SK-N-SH treated with all-trans-retinoic acid at 6 μM for 48 hours (cell line): ENCODE measurements at regions not wholly inside any gene's neighbourhood (a gene's known extent, or its start where the extent isn't known, plus 50 kb on each side); places are given as distances from the start of the nearest gene placed in this dataset.

Source experiments
- ATAC-seq: fragments of 200-7000 bp; cut with Tn5 transposase; 3 replicates; pipeline ENCODE4 v1.9.1; 2020; ENCODE audit warnings: mild to moderate bottlenecking, moderate library complexity
- ARNTL ChIP-seq: fragments of 450-650 bp; formaldehyde crosslinking; IDR thresholded peaks from 2 replicates; pipeline ENCODE4 v1.5.0; 2020; ENCODE audit warnings: low read depth, mild to moderate bottlenecking, moderate library complexity, borderline replicate concordance
- CSDC2 ChIP-seq: fragments of 250-450 bp; sonication (Bioruptor Pico); IDR thresholded peaks from 2 replicates; pipeline ENCODE4 v1.5.0; 2020; ENCODE audit warnings: mild to moderate bottlenecking, moderate library complexity
- ESRRG ChIP-seq: fragments of 250-450 bp; sonication (Bioruptor Pico); IDR thresholded peaks from 2 replicates; pipeline ENCODE4 v1.6.1; 2021; ENCODE audit warnings: mild to moderate bottlenecking
- GLIS3 ChIP-seq: fragments of 250-450 bp; sonication (Bioruptor Pico); IDR thresholded peaks from 2 replicates; pipeline ENCODE4 v1.5.0; 2020; ENCODE audit warnings: mild to moderate bottlenecking, moderate library complexity
- ISL1 ChIP-seq: fragments of 250-450 bp; sonication (Bioruptor Pico); IDR thresholded peaks from 2 replicates; pipeline ENCODE4 v2.1.2; 2022; ENCODE audit warnings: mild to moderate bottlenecking, moderate library complexity
- OSR1 ChIP-seq: fragments of 250-450 bp; sonication (Bioruptor Pico); IDR thresholded peaks from 2 replicates; pipeline ENCODE4 v1.8.0; 2022; ENCODE audit warnings: moderate library complexity, mild to moderate bottlenecking, inconsistent platforms
- PPARA ChIP-seq: fragments of 250-450 bp; sonication (Bioruptor Pico); IDR thresholded peaks from 2 replicates; pipeline ENCODE4 v1.5.0; 2020; ENCODE audit warnings: mild to moderate bottlenecking, borderline replicate concordance
- SNAI2 ChIP-seq: fragments of 250-450 bp; sonication (Bioruptor Pico); IDR thresholded peaks from 2 replicates; pipeline ENCODE4 v1.5.0; 2020; ENCODE audit warnings: mild to moderate bottlenecking, moderate library complexity
- TOX ChIP-seq: fragments of 250-450 bp; sonication (Bioruptor Pico); IDR thresholded peaks from 2 replicates; pipeline ENCODE4 v1.8.0; 2021; ENCODE audit warnings: mild to moderate bottlenecking, moderate library complexity, borderline replicate concordance
- ZFP3 ChIP-seq: fragments of 250-450 bp; sonication (Bioruptor Pico); IDR thresholded peaks from 2 replicates; pipeline ENCODE4 v1.5.0; 2020; ENCODE audit warnings: mild to moderate bottlenecking, moderate library complexity
- ZFP30 ChIP-seq: fragments of 450-650 bp; formaldehyde crosslinking; IDR thresholded peaks from 2 replicates; pipeline ENCODE4 v1.5.0; 2022; ENCODE audit warnings: mild to moderate bottlenecking, moderate library complexity
- ZNF565 ChIP-seq: fragments of 450-650 bp; formaldehyde crosslinking; conservative IDR thresholded peaks from 2 replicates; pipeline ENCODE4 v1.5.0; 2020; ENCODE audit warnings: low read depth, mild to moderate bottlenecking, moderate library complexity
- ZNF8 ChIP-seq: fragments of 450-650 bp; formaldehyde crosslinking; IDR thresholded peaks from 2 replicates; pipeline ENCODE4 v1.5.0; 2020; ENCODE audit warnings: mild to moderate bottlenecking, moderate library complexity
- TF ChIP-seq, protein P1 (sequence below): fragments of 250-450 bp; sonication (Bioruptor Pico); IDR thresholded peaks from 2 replicates; pipeline ENCODE4 v1.5.1; 2020; ENCODE audit warnings: low read depth, mild to moderate bottlenecking, moderate library complexity
- TF ChIP-seq, protein P2 (sequence below): fragments of 250-450 bp; sonication (Bioruptor Pico); IDR thresholded peaks from 2 replicates; pipeline ENCODE4 v1.8.0; 2020; ENCODE audit warnings: mild to moderate bottlenecking, moderate library complexity, borderline replicate concordance
- TF ChIP-seq, protein P3 (sequence below): fragments of 250-450 bp; sonication (Bioruptor Pico); IDR thresholded peaks from 2 replicates; pipeline ENCODE4 v1.8.0; 2021; ENCODE audit warnings: low read depth, mild to moderate bottlenecking, moderate library complexity, borderline replicate concordance
- TF ChIP-seq, protein P4 (sequence below): fragments of 250-450 bp; sonication (Bioruptor Pico); IDR thresholded peaks from 2 replicates; pipeline ENCODE4 v1.5.0; 2020; ENCODE audit warnings: mild to moderate bottlenecking, moderate library complexity
- TF ChIP-seq, protein P5 (sequence below): fragments of 250-450 bp; sonication (Bioruptor Pico); IDR thresholded peaks from 2 replicates; pipeline ENCODE4 v1.5.1; 2021; ENCODE audit warnings: mild to moderate bottlenecking, moderate library complexity

DNA sequence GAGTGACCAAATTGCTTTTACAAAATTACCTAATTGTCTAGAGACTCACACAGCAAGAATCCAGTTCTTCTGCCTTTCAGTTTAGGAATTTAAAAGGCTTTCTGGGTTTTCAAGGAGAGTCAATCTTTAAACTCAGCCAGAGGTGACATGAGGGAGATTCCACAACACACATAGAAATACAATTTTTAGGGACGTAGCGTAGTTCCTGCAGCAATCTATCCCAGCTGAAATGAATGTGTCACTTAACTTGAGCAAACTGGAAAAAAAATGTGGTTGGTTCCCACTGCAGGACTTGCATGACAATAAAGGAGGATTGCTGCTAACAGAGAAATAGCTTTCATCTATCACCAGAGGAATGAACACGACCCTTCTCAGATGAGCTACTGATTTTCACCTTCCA lies 269.7 kb downstream of the OTOL1 start (continued):
- TF ChIP-seq GLIS3 = no peak

DNA sequence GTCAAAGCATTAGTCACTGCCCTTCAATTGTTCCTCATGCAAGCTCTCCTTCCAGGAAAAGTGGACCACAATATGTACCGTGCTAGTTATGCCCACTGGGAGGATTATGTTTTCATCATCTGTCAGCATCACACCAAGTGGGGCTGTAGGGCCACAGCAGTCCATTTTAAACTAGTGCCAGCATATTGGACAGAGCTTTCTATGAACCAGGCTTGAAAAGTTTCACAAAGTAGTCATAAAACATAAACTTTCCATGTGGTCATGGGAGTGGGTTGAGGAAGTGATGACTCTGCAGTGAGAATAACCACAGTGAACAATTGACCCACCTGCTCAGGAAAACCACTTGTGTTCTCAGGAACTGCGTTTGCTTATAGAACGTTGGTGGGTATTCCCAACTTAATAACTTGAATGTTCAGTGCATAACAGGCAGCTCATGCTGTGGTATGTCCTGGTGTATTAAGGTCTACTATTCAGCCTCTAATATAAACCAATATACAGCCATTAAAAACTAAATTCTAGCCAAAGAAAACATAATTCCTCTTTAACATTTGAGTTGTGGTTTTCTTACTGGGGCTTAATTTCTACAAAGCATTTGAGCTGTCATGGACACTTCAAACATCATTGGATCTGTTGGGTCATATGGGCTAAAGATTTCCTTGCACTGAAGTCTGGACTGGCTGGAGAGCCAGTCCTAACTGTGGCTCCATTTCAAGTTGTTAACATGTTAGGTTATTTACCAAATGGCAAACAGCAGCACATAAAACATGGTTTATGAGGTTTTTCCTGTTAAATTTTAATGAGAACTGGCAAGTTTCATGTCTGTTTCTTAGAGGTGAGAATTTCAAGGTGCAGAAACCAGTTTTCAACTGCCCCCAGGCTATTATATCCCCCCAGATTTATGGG lies 274.1 kb downstream of the OTOL1 start:
- TF ChIP-seq ISL1 (CRISPR knock-in tag) = peak; percentile 19; the same call in 1 of the 2 replicates
- TF ChIP-seq, protein P1, sequence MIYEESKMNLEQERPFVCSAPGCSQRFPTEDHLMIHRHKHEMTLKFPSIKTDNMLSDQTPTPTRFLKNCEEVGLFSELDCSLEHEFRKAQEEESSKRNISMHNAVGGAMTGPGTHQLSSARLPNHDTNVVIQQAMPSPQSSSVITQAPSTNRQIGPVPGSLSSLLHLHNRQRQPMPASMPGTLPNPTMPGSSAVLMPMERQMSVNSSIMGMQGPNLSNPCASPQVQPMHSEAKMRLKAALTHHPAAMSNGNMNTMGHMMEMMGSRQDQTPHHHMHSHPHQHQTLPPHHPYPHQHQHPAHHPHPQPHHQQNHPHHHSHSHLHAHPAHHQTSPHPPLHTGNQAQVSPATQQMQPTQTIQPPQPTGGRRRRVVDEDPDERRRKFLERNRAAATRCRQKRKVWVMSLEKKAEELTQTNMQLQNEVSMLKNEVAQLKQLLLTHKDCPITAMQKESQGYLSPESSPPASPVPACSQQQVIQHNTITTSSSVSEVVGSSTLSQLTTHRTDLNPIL (CRISPR knock-in tag) = no peak
- TF ChIP-seq, protein P2, sequence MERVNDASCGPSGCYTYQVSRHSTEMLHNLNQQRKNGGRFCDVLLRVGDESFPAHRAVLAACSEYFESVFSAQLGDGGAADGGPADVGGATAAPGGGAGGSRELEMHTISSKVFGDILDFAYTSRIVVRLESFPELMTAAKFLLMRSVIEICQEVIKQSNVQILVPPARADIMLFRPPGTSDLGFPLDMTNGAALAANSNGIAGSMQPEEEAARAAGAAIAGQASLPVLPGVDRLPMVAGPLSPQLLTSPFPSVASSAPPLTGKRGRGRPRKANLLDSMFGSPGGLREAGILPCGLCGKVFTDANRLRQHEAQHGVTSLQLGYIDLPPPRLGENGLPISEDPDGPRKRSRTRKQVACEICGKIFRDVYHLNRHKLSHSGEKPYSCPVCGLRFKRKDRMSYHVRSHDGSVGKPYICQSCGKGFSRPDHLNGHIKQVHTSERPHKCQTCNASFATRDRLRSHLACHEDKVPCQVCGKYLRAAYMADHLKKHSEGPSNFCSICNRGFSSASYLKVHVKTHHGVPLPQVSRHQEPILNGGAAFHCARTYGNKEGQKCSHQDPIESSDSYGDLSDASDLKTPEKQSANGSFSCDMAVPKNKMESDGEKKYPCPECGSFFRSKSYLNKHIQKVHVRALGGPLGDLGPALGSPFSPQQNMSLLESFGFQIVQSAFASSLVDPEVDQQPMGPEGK (CRISPR knock-in tag) = no peak
- TF ChIP-seq ZFP30 = no peak
- no peak for TF ChIP-seq OSR1 (CRISPR knock-in tag)
- peak; percentile 60; the same call in 1 of the 2 replicates for TF ChIP-seq ZNF8 (CRISPR knock-in tag)
- no peak for TF ChIP-seq PPARA (CRISPR knock-in tag)
- no peak for ATAC-seq

DNA sequence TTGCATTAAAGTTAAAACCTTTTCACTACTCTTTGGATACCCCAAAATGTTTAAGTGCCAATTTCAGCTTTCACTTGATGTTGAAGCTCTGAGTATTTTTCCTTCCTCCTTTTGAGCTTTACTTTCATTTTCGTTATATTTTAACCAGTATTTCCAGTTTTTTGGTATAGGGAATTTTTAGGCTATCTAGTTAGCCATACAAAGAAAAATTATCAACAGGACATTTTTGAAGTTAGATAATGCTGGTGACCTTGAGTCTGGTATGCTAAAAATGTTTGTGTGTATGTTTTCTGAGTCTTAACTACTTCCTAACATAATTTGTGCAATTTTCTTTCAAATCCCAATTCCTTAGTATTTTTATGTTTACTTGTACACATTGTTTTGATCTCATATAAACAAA lies 284.8 kb downstream of the OTOL1 start:
- ATAC-seq = no peak
- TF ChIP-seq ARNTL (CRISPR knock-in tag) = no peak
- TF ChIP-seq, protein P3, sequence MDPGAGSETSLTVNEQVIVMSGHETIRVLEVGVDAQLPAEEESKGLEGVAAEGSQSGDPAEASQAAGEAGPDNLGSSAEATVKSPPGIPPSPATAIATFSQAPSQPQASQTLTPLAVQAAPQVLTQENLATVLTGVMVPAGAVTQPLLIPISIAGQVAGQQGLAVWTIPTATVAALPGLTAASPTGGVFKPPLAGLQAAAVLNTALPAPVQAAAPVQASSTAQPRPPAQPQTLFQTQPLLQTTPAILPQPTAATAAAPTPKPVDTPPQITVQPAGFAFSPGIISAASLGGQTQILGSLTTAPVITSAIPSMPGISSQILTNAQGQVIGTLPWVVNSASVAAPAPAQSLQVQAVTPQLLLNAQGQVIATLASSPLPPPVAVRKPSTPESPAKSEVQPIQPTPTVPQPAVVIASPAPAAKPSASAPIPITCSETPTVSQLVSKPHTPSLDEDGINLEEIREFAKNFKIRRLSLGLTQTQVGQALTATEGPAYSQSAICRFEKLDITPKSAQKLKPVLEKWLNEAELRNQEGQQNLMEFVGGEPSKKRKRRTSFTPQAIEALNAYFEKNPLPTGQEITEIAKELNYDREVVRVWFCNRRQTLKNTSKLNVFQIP (CRISPR knock-in tag) = no peak
- no peak for TF ChIP-seq ESRRG (CRISPR knock-in tag)
- TF ChIP-seq, protein P4, sequence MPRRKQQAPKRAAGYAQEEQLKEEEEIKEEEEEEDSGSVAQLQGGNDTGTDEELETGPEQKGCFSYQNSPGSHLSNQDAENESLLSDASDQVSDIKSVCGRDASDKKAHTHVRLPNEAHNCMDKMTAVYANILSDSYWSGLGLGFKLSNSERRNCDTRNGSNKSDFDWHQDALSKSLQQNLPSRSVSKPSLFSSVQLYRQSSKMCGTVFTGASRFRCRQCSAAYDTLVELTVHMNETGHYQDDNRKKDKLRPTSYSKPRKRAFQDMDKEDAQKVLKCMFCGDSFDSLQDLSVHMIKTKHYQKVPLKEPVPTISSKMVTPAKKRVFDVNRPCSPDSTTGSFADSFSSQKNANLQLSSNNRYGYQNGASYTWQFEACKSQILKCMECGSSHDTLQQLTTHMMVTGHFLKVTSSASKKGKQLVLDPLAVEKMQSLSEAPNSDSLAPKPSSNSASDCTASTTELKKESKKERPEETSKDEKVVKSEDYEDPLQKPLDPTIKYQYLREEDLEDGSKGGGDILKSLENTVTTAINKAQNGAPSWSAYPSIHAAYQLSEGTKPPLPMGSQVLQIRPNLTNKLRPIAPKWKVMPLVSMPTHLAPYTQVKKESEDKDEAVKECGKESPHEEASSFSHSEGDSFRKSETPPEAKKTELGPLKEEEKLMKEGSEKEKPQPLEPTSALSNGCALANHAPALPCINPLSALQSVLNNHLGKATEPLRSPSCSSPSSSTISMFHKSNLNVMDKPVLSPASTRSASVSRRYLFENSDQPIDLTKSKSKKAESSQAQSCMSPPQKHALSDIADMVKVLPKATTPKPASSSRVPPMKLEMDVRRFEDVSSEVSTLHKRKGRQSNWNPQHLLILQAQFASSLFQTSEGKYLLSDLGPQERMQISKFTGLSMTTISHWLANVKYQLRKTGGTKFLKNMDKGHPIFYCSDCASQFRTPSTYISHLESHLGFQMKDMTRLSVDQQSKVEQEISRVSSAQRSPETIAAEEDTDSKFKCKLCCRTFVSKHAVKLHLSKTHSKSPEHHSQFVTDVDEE (CRISPR knock-in tag) = no peak
- no peak for TF ChIP-seq OSR1 (CRISPR knock-in tag)
- no peak for TF ChIP-seq ISL1 (CRISPR knock-in tag)
- TF ChIP-seq GLIS3 = no peak
- TF ChIP-seq CSDC2 (CRISPR knock-in tag) = no peak
- no peak for TF ChIP-seq ZFP3
- TF ChIP-seq ZNF565 (CRISPR knock-in tag) = no peak
- TF ChIP-seq SNAI2 = no peak
- no peak for TF ChIP-seq TOX (CRISPR knock-in tag)
- TF ChIP-seq, protein P5, sequence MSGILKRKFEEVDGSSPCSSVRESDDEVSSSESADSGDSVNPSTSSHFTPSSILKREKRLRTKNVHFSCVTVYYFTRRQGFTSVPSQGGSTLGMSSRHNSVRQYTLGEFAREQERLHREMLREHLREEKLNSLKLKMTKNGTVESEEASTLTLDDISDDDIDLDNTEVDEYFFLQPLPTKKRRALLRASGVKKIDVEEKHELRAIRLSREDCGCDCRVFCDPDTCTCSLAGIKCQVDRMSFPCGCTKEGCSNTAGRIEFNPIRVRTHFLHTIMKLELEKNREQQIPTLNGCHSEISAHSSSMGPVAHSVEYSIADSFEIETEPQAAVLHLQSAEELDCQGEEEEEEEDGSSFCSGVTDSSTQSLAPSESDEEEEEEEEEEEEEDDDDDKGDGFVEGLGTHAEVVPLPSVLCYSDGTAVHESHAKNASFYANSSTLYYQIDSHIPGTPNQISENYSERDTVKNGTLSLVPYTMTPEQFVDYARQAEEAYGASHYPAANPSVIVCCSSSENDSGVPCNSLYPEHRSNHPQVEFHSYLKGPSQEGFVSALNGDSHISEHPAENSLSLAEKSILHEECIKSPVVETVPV (CRISPR knock-in tag) = no peak
- no peak for TF ChIP-seq ZFP30
